ENCODE measurements at regions not wholly inside any gene's neighbourhood (a gene's known extent, or its start where the extent isn't known, plus 50 kb on each side); places are given as distances from the start of the nearest gene placed in this dataset.

- TF ChIP-seq POLR2A (IDR thresholded peaks at IDR 0.05) (no peak), EP300 (IDR thresholded peaks at IDR 0.05; ENCODE audit: low read depth) (no peak), CTCF (IDR thresholded peaks at IDR 0.05) (no peak)
These were observed 148.1 kb upstream of the FAM3C start for GRCh38 chr7:121544238-121544637.

All from transverse colon (tissue), 3 donors.